ENCODE measurements at regions not wholly inside any gene's neighbourhood (a gene's known extent, or its start where the extent isn't known, plus 50 kb on each side); places are given as distances from the start of the nearest gene placed in this dataset.
"Not testable (repeated sequence)": the region's sequence is repeated elsewhere in the genome, so short reads cannot be mapped to it uniquely, and the experiment has no call there.

- no peak for ATAC-seq
- Mint-ChIP-seq H3K9me3 (peaks cover 5% of the 10 kb centered on the region), H3K27ac (no peak overlapping the region), H3K27me3 (no peaks in the 10 kb centered on the region), H3K4me3 (no peak overlapping the region), H3K36me3 (ENCODE audit: low read depth) (no peaks in the 10 kb centered on the region), H3K4me1 (ENCODE audit: low read depth) (no peaks in the 10 kb centered on the region)
- ChIA-PET CTCF (no interaction called here), POLR2A (no interaction called here)
- intact Hi-C loops (cut with micrococcal nuclease), result no loop called here
- DNase-seq, result no peak
- TF ChIP-seq, protein P1, sequence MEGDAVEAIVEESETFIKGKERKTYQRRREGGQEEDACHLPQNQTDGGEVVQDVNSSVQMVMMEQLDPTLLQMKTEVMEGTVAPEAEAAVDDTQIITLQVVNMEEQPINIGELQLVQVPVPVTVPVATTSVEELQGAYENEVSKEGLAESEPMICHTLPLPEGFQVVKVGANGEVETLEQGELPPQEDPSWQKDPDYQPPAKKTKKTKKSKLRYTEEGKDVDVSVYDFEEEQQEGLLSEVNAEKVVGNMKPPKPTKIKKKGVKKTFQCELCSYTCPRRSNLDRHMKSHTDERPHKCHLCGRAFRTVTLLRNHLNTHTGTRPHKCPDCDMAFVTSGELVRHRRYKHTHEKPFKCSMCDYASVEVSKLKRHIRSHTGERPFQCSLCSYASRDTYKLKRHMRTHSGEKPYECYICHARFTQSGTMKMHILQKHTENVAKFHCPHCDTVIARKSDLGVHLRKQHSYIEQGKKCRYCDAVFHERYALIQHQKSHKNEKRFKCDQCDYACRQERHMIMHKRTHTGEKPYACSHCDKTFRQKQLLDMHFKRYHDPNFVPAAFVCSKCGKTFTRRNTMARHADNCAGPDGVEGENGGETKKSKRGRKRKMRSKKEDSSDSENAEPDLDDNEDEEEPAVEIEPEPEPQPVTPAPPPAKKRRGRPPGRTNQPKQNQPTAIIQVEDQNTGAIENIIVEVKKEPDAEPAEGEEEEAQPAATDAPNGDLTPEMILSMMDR (IDR thresholded peaks at IDR 0.05), result no peak
Observed at GRCh38 chr12:127496255-127496654, 770.7 kb upstream of the TMEM132C start.

GRCh38 chr12:127500512-127501035 is 766.4 kb upstream of the TMEM132C start:
- H3K36me3 Mint-ChIP-seq (ENCODE audit: low read depth), result no peaks in the 10 kb centered on the region
- no peak for ATAC-seq
- no peaks in the 10 kb centered on the region for H3K9me3 Mint-ChIP-seq
- CTCF ChIA-PET, result no interaction called here
- no peaks in the 10 kb centered on the region for H3K27me3 Mint-ChIP-seq
- no peak for DNase-seq
- H3K4me1 Mint-ChIP-seq (ENCODE audit: low read depth), result no peaks in the 10 kb centered on the region
- TF ChIP-seq, protein P1 (IDR thresholded peaks at IDR 0.05), result no peak
- no peak overlapping the region for H3K27ac Mint-ChIP-seq
- POLR2A ChIA-PET, result no interaction called here
- intact Hi-C loops (cut with micrococcal nuclease), result no loop called here
- H3K4me3 Mint-ChIP-seq, result no peak overlapping the region

GRCh38 chr12:127501916-127502315 is 765.1 kb upstream of the TMEM132C start:
- ATAC-seq (no peak), DNase-seq (no peak)
- no peaks in the 10 kb centered on the region for H3K27me3 Mint-ChIP-seq
- no peaks in the 10 kb centered on the region for H3K9me3 Mint-ChIP-seq
- H3K36me3 Mint-ChIP-seq (ENCODE audit: low read depth), result no peaks in the 10 kb centered on the region
- TF ChIP-seq, protein P1 (IDR thresholded peaks at IDR 0.05), result no peak
- CTCF ChIA-PET, result no interaction called here
- H3K27ac Mint-ChIP-seq, result no peak overlapping the region
- H3K4me3 Mint-ChIP-seq, result no peak overlapping the region
- intact Hi-C loops (cut with micrococcal nuclease), result no loop called here
- H3K4me1 Mint-ChIP-seq (ENCODE audit: low read depth), result no peaks in the 10 kb centered on the region
- POLR2A ChIA-PET, result no interaction called here

GRCh38 chr12:127503246-127503645 is 763.7 kb upstream of the TMEM132C start:
- TF ChIP-seq, protein P1 (IDR thresholded peaks at IDR 0.05), result no peak
- H3K27me3 Mint-ChIP-seq, result no peaks in the 10 kb centered on the region
- DNase-seq (no peak), ATAC-seq (no peak)
- intact Hi-C loops (cut with micrococcal nuclease), result no loop called here
- CTCF ChIA-PET, result no interaction called here
- no peaks in the 10 kb centered on the region for H3K4me1 Mint-ChIP-seq (ENCODE audit: low read depth)
- H3K4me3 Mint-ChIP-seq, result no peak overlapping the region
- POLR2A ChIA-PET, result no interaction called here
- H3K36me3 Mint-ChIP-seq (ENCODE audit: low read depth), result no peaks in the 10 kb centered on the region
- H3K9me3 Mint-ChIP-seq, result no peaks in the 10 kb centered on the region
- no peak overlapping the region for H3K27ac Mint-ChIP-seq

DNA sequence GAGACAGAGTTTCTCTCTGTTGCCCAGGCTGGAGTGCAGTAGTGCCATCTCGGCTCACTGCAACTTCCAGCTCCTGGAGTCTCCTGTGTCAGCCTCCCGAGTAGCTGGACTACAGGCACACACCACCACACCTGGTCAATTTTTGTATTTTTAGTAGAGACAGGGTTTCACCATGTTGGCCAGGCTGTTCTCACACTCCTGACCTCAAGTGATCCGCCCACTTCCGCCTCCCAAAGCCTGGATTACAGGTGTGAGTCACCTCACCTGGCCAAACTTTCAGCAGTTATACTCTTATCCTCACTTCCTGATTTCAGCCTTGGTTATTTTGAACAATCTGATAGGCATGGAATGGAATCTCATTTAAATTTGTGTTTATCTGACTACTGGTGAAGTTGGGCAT is 763.0 kb upstream of the TMEM132C start:
- POLR2A ChIA-PET; CTCF ChIA-PET; H3K27ac Mint-ChIP-seq; H3K27me3 Mint-ChIP-seq; ATAC-seq; H3K36me3 Mint-ChIP-seq (ENCODE audit: low read depth); H3K4me3 Mint-ChIP-seq; intact Hi-C loops (cut with micrococcal nuclease); DNase-seq; H3K9me3 Mint-ChIP-seq; H3K4me1 Mint-ChIP-seq (ENCODE audit: low read depth): not testable (repeated sequence)

DNA sequence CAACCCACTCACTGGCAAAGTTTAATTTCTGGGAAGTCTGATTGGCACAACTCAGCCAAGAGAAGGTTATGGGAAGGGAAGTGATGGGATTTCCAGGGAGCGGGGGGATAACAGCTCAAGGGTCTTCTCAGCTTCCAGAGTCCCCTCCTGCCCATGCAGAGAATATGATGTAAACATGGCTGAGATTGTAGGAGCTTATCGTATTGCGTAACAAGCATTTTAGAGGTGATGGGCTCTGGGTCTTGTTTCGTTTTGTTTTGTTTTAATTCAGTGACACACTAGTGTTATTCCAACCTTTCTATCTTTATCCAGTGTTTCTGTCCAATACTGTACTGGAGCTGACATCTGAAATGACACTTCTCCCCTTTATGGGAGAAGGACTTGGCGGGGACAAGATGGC is 762.1 kb upstream of the TMEM132C start:
- ATAC-seq (no peak), DNase-seq (no peak)
- no peak overlapping the region for H3K4me3 Mint-ChIP-seq
- no peak overlapping the region for H3K27ac Mint-ChIP-seq
- H3K9me3 Mint-ChIP-seq, result peaks cover under 1% of the 10 kb centered on the region
- POLR2A ChIA-PET, result no interaction called here
- no peaks in the 10 kb centered on the region for H3K36me3 Mint-ChIP-seq (ENCODE audit: low read depth)
- intact Hi-C loops (cut with micrococcal nuclease), result no loop called here
- CTCF ChIA-PET, result no interaction called here
- TF ChIP-seq, protein P1 (IDR thresholded peaks at IDR 0.05), result no peak
- no peaks in the 10 kb centered on the region for H3K27me3 Mint-ChIP-seq
- H3K4me1 Mint-ChIP-seq (ENCODE audit: low read depth), result no peaks in the 10 kb centered on the region
